ENCODE measurements at regions not wholly inside any gene's neighbourhood (a gene's known extent, or its start where the extent isn't known, plus 50 kb on each side); places are given as distances from the start of the nearest gene placed in this dataset.

DNA sequence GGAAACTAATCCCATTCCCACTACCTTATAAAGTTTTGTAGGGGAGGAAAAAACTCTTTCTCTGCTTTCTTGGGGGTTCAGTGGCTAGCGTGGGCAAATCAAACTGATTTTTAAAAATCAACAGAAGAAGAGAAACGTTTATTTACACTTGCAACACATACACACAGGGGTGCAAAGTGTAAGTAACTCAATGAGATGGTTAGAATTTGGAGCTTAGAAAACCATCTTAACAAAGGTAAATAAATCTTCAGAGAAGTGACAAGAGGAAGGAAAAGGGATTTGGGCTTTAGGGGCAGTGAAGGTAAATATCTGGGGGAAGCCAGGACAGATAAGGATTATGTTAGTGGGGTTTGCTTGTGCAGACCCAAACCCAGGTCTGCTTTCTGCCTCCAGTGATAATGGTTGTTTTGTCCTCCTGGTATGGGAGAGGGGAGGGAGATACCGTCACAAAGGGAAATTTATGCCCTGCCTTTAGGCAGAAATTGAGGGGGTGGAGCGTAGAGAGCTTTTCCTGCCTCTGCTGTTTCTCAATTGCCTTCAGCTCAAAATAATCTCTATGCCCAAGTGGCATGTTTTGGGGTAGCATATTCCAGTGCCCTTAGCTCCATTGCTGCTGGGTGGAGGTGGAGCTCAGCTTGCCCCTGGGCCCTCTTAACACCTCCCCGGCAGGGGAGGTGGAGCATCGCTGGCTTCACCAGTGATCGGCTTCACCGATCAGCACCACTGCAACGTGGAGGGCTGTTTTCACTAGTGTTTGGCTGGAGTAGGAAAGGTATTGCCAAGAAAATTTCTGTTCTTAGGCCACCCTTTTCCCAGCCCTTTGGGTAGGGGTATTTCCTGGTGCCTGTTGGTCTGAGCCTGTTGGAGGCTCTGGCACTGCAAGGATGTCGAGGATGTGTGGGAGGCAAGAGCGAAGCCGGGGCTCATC, 92.2 kb downstream of the TEX51 start:
- DNase-seq = no peak

DNA sequence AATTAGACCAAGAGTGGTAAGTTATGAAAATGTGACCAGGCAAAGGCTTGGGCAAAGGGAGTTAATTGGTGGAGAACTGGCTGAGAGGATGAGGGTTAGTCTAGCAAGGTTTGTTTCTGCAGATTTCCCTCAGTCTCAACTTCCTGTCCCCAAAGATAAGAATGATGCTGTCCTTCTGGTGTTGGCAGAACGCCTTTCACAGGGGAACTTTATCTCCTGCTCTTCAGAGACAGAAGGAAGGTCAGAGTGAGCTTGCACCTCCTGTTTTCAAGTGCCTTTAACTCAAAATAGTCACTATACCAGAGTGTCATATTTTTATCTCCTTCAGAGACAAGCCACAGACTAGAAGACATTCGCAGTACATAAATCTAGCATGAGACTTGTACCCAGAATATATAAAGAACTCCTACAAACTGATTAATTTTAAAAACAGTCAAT, 95.7 kb downstream of the TEX51 start:
- no peak for DNase-seq

DNA sequence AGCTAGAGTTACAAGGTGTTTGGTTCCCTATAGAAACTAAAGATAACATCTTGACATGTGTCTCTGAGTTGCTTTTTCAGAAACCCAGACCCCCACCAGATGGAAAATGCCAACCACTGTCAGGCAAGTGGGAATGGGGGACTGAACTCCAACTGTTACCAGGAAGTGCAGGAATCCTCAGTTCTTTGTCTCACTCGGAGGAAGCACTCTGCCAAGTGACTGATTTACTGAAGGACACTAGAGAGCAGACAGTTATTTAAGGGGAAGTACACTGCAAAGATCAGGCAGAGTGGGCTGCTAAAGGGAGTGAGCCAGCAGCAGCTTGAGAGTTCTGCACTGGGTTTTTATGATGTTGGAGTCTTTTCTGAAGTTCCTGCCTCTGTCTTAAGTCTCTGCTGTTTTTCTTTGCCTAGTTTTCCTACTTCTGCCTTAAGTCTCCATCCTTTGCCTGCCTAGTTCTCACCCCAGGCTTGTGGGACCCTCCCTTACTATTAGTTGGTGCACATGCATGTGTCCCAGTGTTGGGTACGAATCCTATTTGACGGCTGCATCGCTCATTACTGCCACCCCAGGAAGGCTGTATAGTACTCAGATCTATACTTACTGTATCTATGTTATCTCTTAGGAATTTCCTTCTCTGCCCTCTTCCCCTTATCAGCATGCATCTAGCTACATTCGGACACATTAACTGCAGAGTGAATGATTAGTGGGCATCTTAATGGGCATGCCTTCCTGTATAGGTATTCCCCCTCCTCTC, 97.1 kb downstream of the TEX51 start:
- no peak for DNase-seq

DNA sequence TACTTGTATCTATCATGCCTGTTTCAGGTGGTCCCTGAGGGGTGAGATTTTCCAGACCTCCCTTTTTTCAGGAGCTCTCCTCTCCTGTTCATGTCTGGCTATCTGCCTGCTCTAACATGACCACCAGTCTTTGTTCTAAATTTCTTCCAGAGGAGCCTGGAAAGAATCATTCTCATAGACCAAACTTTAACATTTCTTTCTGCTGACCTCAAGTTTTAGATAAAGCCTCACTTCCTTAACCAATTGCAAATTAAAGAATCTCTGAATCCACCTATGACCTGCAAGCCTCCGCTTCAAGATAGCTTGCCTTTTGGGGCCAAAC, 97.6 kb downstream of the TEX51 start:
- no peak for DNase-seq

All from stimulated activated naive CD4-positive, alpha-beta T cell treated with Interleukin-2 at 50 U/mL for 16 hours (primary cell).